GM20000 (cell line): ENCODE measurements at regions not wholly inside any gene's neighbourhood (a gene's known extent, or its start where the extent isn't known, plus 50 kb on each side); places are given as distances from the start of the nearest gene placed in this dataset.

Experiments
- DNase-seq: peaks from one replicate; pipeline ENCODE4 v3.0.0; 2012; ENCODE audit warnings: low spot score
- CTCF ChIP-seq: IDR thresholded peaks from 2 replicates; pipeline ENCODE4 v1.5.1; 2012; ENCODE audit warnings: mild to moderate bottlenecking, control low read depth; ENCODE audit errors: extremely low read depth, missing control alignments

GRCh38 chr4:37771771-37772170 is 54.7 kb upstream of the PGM2 start:
- no peak for TF ChIP-seq CTCF
- no peak for DNase-seq

GRCh38 chr4:37770016-37770415 is 56.5 kb upstream of the PGM2 start:
- no peak for DNase-seq
- no peak for TF ChIP-seq CTCF

- TF ChIP-seq CTCF, result no peak
These were observed 57.0 kb upstream of the PGM2 start for GRCh38 chr4:37769391-37769989.

GRCh38 chr4:37767546-37767945 is 58.9 kb upstream of the PGM2 start:
- DNase-seq, result no peak
- TF ChIP-seq CTCF, result no peak

More at GRCh38 chr4:37769391-37769989, 57.0 kb upstream of the PGM2 start:
- no peak for DNase-seq

GRCh38 chr4:37767019-37767418 is 59.5 kb upstream of the PGM2 start:
- DNase-seq, result no peak
- TF ChIP-seq CTCF, result no peak

- DNase-seq, result peak; percentile 18
- TF ChIP-seq CTCF, result no peak
These were observed 60.7 kb upstream of the PGM2 start for GRCh38 chr4:37765741-37766140.

- no peak for DNase-seq
- TF ChIP-seq CTCF, result no peak
These were observed 62.7 kb upstream of the PGM2 start for GRCh38 chr4:37763831-37764230.

GRCh38 chr4:37762991-37763368 is 63.5 kb upstream of the PGM2 start:
- DNase-seq, result no peak
- TF ChIP-seq CTCF, result no peak
